ENCODE measurements at regions not wholly inside any gene's neighbourhood (a gene's known extent, or its start where the extent isn't known, plus 50 kb on each side); places are given as distances from the start of the nearest gene placed in this dataset.
"Not testable (repeated sequence)": the region's sequence is repeated elsewhere in the genome, so short reads cannot be mapped to it uniquely, and the experiment has no call there.

GRCh38 chr4:38467296-38467695, 196.7 kb upstream of the KLF3 start:
- H3K9ac ChIP-seq, result no peak overlapping the region
- no peaks in the 10 kb centered on the region for H4K20me1 ChIP-seq
- no peak overlapping the region for H3K4me3 ChIP-seq
- H3K9me3 ChIP-seq (replicated peaks in 1 of 11), result peaks cover 13 to 31% (median 23%) of the 10 kb centered on the region in 11 experiments
- no peaks in the 10 kb centered on the region for H3K27me3 ChIP-seq
- no peak for TF ChIP-seq Cebpa-rat (IDR thresholded peaks at IDR 0.05)
- H3K36me3 ChIP-seq, result no peaks in the 10 kb centered on the region
- H3K4me1 ChIP-seq, result no peaks in the 10 kb centered on the region
- no peak overlapping the region for H3K4me2 ChIP-seq
- H3K27ac ChIP-seq, result no peak overlapping the region

- no peaks in the 10 kb centered on the region for H4K20me1 ChIP-seq
- H3K4me1 ChIP-seq, result no peaks in the 10 kb centered on the region
- peaks cover 13 to 31% (median 23%) of the 10 kb centered on the region in 11 experiments for H3K9me3 ChIP-seq (replicated peaks in 1 of 11)
- TF ChIP-seq Cebpa-rat (IDR thresholded peaks at IDR 0.05), result no peak
- no peak overlapping the region for H3K27ac ChIP-seq
- no peak overlapping the region for H3K4me3 ChIP-seq
- no peaks in the 10 kb centered on the region for H3K27me3 ChIP-seq
- no peak overlapping the region for H3K9ac ChIP-seq
- no peak overlapping the region for H3K4me2 ChIP-seq
- no peaks in the 10 kb centered on the region for H3K36me3 ChIP-seq
These were observed 195.6 kb upstream of the KLF3 start for GRCh38 chr4:38468339-38468866.

- Histone ChIP-seq H3K4me1 (no peaks in the 10 kb centered on the region), H3K9ac (no peak overlapping the region), H3K27me3 (no peaks in the 10 kb centered on the region), H3K27ac (no peak overlapping the region), H4K20me1 (no peaks in the 10 kb centered on the region), H3K9me3 (replicated peaks in 1 of 11) (peaks cover 13 to 25% (median 19%) of the 10 kb centered on the region in 11 experiments; a peak in 21 of 22 replicates), H3K4me3 (no peak overlapping the region), H3K36me3 (no peaks in the 10 kb centered on the region), H3K4me2 (no peak overlapping the region)
- TF ChIP-seq Cebpa-rat (IDR thresholded peaks at IDR 0.05), result no peak
These were observed 194.6 kb upstream of the KLF3 start for GRCh38 chr4:38469410-38469809.

- no peak for TF ChIP-seq Cebpa-rat (IDR thresholded peaks at IDR 0.05)
- Histone ChIP-seq H3K9me3 (replicated peaks in 1 of 11) (peaks cover 13 to 25% (median 21%) of the 10 kb centered on the region in 11 experiments; a peak in 21 of 22 replicates), H3K4me3 (no peak overlapping the region), H3K4me2 (no peak overlapping the region), H3K4me1 (no peaks in the 10 kb centered on the region), H3K9ac (no peak overlapping the region), H3K27me3 (no peaks in the 10 kb centered on the region), H4K20me1 (no peaks in the 10 kb centered on the region), H3K36me3 (no peaks in the 10 kb centered on the region), H3K27ac (no peak overlapping the region)
These were observed 193.2 kb upstream of the KLF3 start for GRCh38 chr4:38470735-38471262.

- H3K9ac ChIP-seq, result no peak overlapping the region
These were observed 181.3 kb upstream of the KLF3 start for GRCh38 chr4:38482696-38483095.

GRCh38 chr4:38483628-38484027, 180.4 kb upstream of the KLF3 start:
- H3K9me3 ChIP-seq (replicated peaks in 1 of 11); H3K9ac ChIP-seq; H4K20me1 ChIP-seq; H3K36me3 ChIP-seq; H3K4me3 ChIP-seq; H3K4me1 ChIP-seq; H3K4me2 ChIP-seq; H3K27ac ChIP-seq; H3K27me3 ChIP-seq: not testable (repeated sequence)

More at GRCh38 chr4:38482696-38483095, 181.3 kb upstream of the KLF3 start:
- H3K4me1 ChIP-seq, result no peaks in the 10 kb centered on the region
- no peak for TF ChIP-seq Cebpa-rat (IDR thresholded peaks at IDR 0.05)
- H3K4me3 ChIP-seq, result no peak overlapping the region
- no peaks in the 10 kb centered on the region for H3K36me3 ChIP-seq
- H3K4me2 ChIP-seq, result no peak overlapping the region
- H3K9me3 ChIP-seq (replicated peaks in 1 of 11), result peaks cover 0 to 5% (median 0%) of the 10 kb centered on the region in 11 experiments; a peak in 1 of 22 replicates
- H4K20me1 ChIP-seq, result no peaks in the 10 kb centered on the region
- no peaks in the 10 kb centered on the region for H3K27me3 ChIP-seq
- H3K27ac ChIP-seq, result no peak overlapping the region

GRCh38 chr4:38489011-38489861, 174.8 kb upstream of the KLF3 start:
- TF ChIP-seq Cebpa-rat (IDR thresholded peaks at IDR 0.05), result no peak
- H3K4me2 ChIP-seq, result no peak overlapping the region
- no peaks in the 10 kb centered on the region for H3K27me3 ChIP-seq
- H3K9me3 ChIP-seq (replicated peaks in 1 of 11), result no peaks in the 10 kb centered on the region
- H3K36me3 ChIP-seq, result no peaks in the 10 kb centered on the region
- H4K20me1 ChIP-seq, result no peaks in the 10 kb centered on the region
- H3K4me1 ChIP-seq, result no peaks in the 10 kb centered on the region
- H3K27ac ChIP-seq, result no peak overlapping the region
- no peak overlapping the region for H3K9ac ChIP-seq
- H3K4me3 ChIP-seq, result no peak overlapping the region

- H3K36me3 ChIP-seq, result no peaks in the 10 kb centered on the region
- H3K9ac ChIP-seq, result no peak overlapping the region
- TF ChIP-seq Cebpa-rat (IDR thresholded peaks at IDR 0.05), result no peak
- H3K4me2 ChIP-seq, result no peak overlapping the region
- H3K4me3 ChIP-seq, result no peak overlapping the region
- H3K27ac ChIP-seq, result no peak overlapping the region
- no peaks in the 10 kb centered on the region for H4K20me1 ChIP-seq
- H3K27me3 ChIP-seq, result no peaks in the 10 kb centered on the region
- H3K4me1 ChIP-seq, result no peaks in the 10 kb centered on the region
- H3K9me3 ChIP-seq (replicated peaks in 1 of 11), result no peaks in the 10 kb centered on the region
These were observed 173.9 kb upstream of the KLF3 start for GRCh38 chr4:38489924-38490639.

GRCh38 chr4:38490753-38491446, 173.1 kb upstream of the KLF3 start:
- no peak overlapping the region for H3K27ac ChIP-seq
- no peaks in the 10 kb centered on the region for H3K4me1 ChIP-seq
- no peak overlapping the region for H3K4me2 ChIP-seq
- no peak overlapping the region for H3K9ac ChIP-seq
- TF ChIP-seq Cebpa-rat (IDR thresholded peaks at IDR 0.05), result no peak
- H3K4me3 ChIP-seq, result no peak overlapping the region
- H3K9me3 ChIP-seq (replicated peaks in 1 of 11), result no peaks in the 10 kb centered on the region
- no peaks in the 10 kb centered on the region for H4K20me1 ChIP-seq
- H3K36me3 ChIP-seq, result no peaks in the 10 kb centered on the region
- no peaks in the 10 kb centered on the region for H3K27me3 ChIP-seq
